Sigmoid colon (tissue), 3 donors: ENCODE measurements at regions not wholly inside any gene's neighbourhood (a gene's known extent, or its start where the extent isn't known, plus 50 kb on each side); places are given as distances from the start of the nearest gene placed in this dataset.

Experiments
- CTCF ChIP-seq, 4 experiments: fragments of 450-650 bp in 3 of 4; fragments of 200-600 bp in 1 of 4; IDR thresholded peaks; one replicate each; pipeline ENCODE4 v1.5.1; 2016 to 2019; ENCODE audit warnings: antibody characterized with exemption in 4 of 4, mild to moderate bottlenecking in 3 of 4, moderate library complexity in 2 of 4
- POLR2A ChIP-seq, 2 donors: fragments of 450-650 bp; IDR thresholded peaks; one replicate each; pipeline ENCODE4 v1.6.1; 2016; ENCODE audit warnings: antibody characterized with exemption in 2 of 2, mild to moderate bottlenecking in 2 of 2, moderate library complexity in 2 of 2

DNA sequence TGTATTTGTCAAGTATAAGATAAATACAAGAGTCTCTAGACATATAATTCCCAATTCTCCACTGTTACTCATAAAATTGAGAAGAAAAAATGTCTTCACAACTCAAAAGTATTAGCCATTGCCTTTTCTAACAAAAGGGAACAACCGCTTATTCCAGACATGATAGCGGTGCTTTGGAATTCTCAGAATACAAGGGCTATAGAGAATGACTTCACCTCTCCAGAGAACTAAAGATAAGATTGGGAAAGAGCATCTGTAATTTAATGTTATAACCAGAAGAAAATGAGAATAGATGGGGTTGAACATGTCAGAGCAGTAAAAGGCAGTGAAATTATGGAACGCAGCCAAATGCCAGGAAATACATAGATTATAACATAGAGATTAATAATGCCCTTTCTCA is 730.8 kb downstream of the C6orf118 start:
- TF ChIP-seq CTCF (IDR thresholded peaks at IDR 0.05) (no peak), POLR2A (IDR thresholded peaks at IDR 0.05) (no peak)
